Tibial nerve (tissue), 4 donors: ENCODE measurements at regions not wholly inside any gene's neighbourhood (a gene's known extent, or its start where the extent isn't known, plus 50 kb on each side); places are given as distances from the start of the nearest gene placed in this dataset.
"Not testable (repeated sequence)": the region's sequence is repeated elsewhere in the genome, so short reads cannot be mapped to it uniquely, and the experiment has no call there.

ENCODE experiments used
- DNase-seq, 2 donors: peaks; one replicate each; pipeline ENCODE4 v3.0.0-alpha.2; 2019; ENCODE audit warnings: low spot score in 2 of 2
- H3K27ac ChIP-seq, 4 donors: fragments of 200-600 bp; sonication (generic) in 3 of 4; one replicate each; pipeline ENCODE4 v1.5.1; 2017 to 2019; ENCODE audit warnings: mild to moderate bottlenecking in 1 of 4
- H3K27me3 ChIP-seq, 2 donors: fragments of 200-600 bp; sonication (generic) in 1 of 2; one replicate each; pipeline versions ENCODE4 v1.5.1 to v1.6.0; 2017 to 2019
- H3K36me3 ChIP-seq, 3 donors: fragments of 200-600 bp; sonication (generic); one replicate each; pipeline ENCODE4 v1.5.1; 2018 to 2019
- H3K4me1 ChIP-seq, 4 donors: fragments of 200-600 bp; sonication (generic) in 3 of 4; one replicate each; pipeline ENCODE4 v1.5.1; 2017 to 2019
- H3K4me3 ChIP-seq, 4 donors: fragments of 200-600 bp; sonication (generic) in 3 of 4; one replicate each; pipeline ENCODE4 v1.5.1; 2017 to 2019; ENCODE audit warnings: mild to moderate bottlenecking in 1 of 4, moderate library complexity in 1 of 4
- H3K9me3 ChIP-seq, 4 donors: fragments of 200-600 bp; sonication (generic) in 3 of 4; one replicate each; pipeline ENCODE4 v1.5.1; 2017 to 2019
- CTCF ChIP-seq, 5 experiments: fragments of 200-600 bp in 3 of 5; fragments of 450-650 bp in 2 of 5; sonication (generic) in 3 of 5; IDR thresholded peaks; one replicate each; pipeline ENCODE4 v1.5.1; 2016 to 2019; ENCODE audit warnings: antibody characterized with exemption in 5 of 5, mild to moderate bottlenecking in 3 of 5, moderate library complexity in 2 of 5
- EP300 ChIP-seq, 2 donors: sonication (generic); formaldehyde crosslinking; IDR thresholded peaks; one replicate each; pipeline ENCODE4 v1.6.1; 2017; ENCODE audit warnings: antibody characterized with exemption in 2 of 2, mild to moderate bottlenecking in 1 of 2
- POLR2A ChIP-seq, 2 donors: fragments of 450-650 bp; IDR thresholded peaks; one replicate each; pipeline ENCODE4 v1.6.1; 2017; ENCODE audit warnings: antibody characterized with exemption in 2 of 2, mild to moderate bottlenecking in 2 of 2, moderate library complexity in 2 of 2
- WGBS, 2 donors: methylation state at CpG; one replicate each; pipeline ENCODE4 v1.1.5; 2018; 5-methylcytosine and 5-hydroxymethylcytosine counted together

GRCh38 chr1:181971424-181971823, 90.1 kb downstream of the ZNF648 start:
- Histone ChIP-seq H3K9me3 (peaks cover 0 to 15% (median 0%) of the 10 kb centered on the region in 4 donors), H3K27ac (no peak overlapping the region), H3K36me3 (no peaks in the 10 kb centered on the region), H3K4me3 (no peak overlapping the region), H3K4me1 (no peaks in the 10 kb centered on the region), H3K27me3 (no peaks in the 10 kb centered on the region)
- DNase-seq = no peak
- TF ChIP-seq POLR2A (IDR thresholded peaks at IDR 0.05) (no peak), EP300 (IDR thresholded peaks at IDR 0.05) (no peak), CTCF (IDR thresholded peaks at IDR 0.05) (no peak)

GRCh38 chr1:181969902-181970301, 91.6 kb downstream of the ZNF648 start:
- 64 to 80% methylated on average over 2 of the region's 2 CpGs for WGBS, 2 donors
- TF ChIP-seq EP300 (IDR thresholded peaks at IDR 0.05) = no peak
- TF ChIP-seq CTCF (IDR thresholded peaks at IDR 0.05) = no peak
- no peak for TF ChIP-seq POLR2A (IDR thresholded peaks at IDR 0.05)
- no peak overlapping the region for H3K4me3 ChIP-seq

GRCh38 chr1:181954696-181955095, 106.8 kb downstream of the ZNF648 start:
- H3K27ac ChIP-seq, H3K4me1 ChIP-seq, H3K4me3 ChIP-seq, DNase-seq, H3K36me3 ChIP-seq, H3K27me3 ChIP-seq: not testable (repeated sequence)
- WGBS, 2 donors = 94 to 100% methylated on average over 11 of the region's 11 CpGs
- peaks cover 0 to 39% (median 3%) of the 10 kb centered on the region in 4 donors for H3K9me3 ChIP-seq

More at GRCh38 chr1:181969902-181970301, 91.6 kb downstream of the ZNF648 start:
- no peak for DNase-seq
- Histone ChIP-seq H3K27ac (no peak overlapping the region), H3K9me3 (peaks cover 0 to under 1% (median 0%) of the 10 kb centered on the region in 4 donors), H3K36me3 (no peaks in the 10 kb centered on the region), H3K27me3 (no peaks in the 10 kb centered on the region), H3K4me1 (no peaks in the 10 kb centered on the region)

- H3K9me3 ChIP-seq = peaks cover 0 to 34% (median 2%) of the 10 kb centered on the region in 4 donors
- WGBS, 2 donors = 92 to 99% methylated on average over 7 of the region's 7 CpGs
- not testable (repeated sequence) for H3K27ac ChIP-seq, H3K4me1 ChIP-seq, DNase-seq, H3K36me3 ChIP-seq, H3K4me3 ChIP-seq, H3K27me3 ChIP-seq
These were observed 107.3 kb downstream of the ZNF648 start for GRCh38 chr1:181954178-181954577.

- WGBS, 2 donors = 91% methylated on average over 3 of the region's 3 CpGs
These were observed 107.9 kb downstream of the ZNF648 start for GRCh38 chr1:181953596-181953995.

GRCh38 chr1:181951213-181951612, 110.3 kb downstream of the ZNF648 start:
- H3K36me3 ChIP-seq = no peaks in the 10 kb centered on the region
- 89 to 91% methylated on average over 4 of the region's 4 CpGs for WGBS, 2 donors
- DNase-seq = no peak
- TF ChIP-seq EP300 (IDR thresholded peaks at IDR 0.05) (no peak), POLR2A (IDR thresholded peaks at IDR 0.05) (no peak), CTCF (IDR thresholded peaks at IDR 0.05) (no peak)
- no peak overlapping the region for H3K4me3 ChIP-seq
- no peaks in the 10 kb centered on the region for H3K4me1 ChIP-seq
- H3K9me3 ChIP-seq = peaks cover 0 to 29% (median 0%) of the 10 kb centered on the region in 4 donors
- H3K27ac ChIP-seq = no peak overlapping the region
- no peaks in the 10 kb centered on the region for H3K27me3 ChIP-seq

More at GRCh38 chr1:181953596-181953995, 107.9 kb downstream of the ZNF648 start:
- H3K4me1 ChIP-seq = no peaks in the 10 kb centered on the region
- H3K36me3 ChIP-seq = no peaks in the 10 kb centered on the region
- no peak for TF ChIP-seq POLR2A (IDR thresholded peaks at IDR 0.05)
- no peak for DNase-seq
- H3K4me3 ChIP-seq = no peak overlapping the region
- H3K27ac ChIP-seq = no peak overlapping the region
- peaks cover 0 to 31% (median 0%) of the 10 kb centered on the region in 4 donors for H3K9me3 ChIP-seq
- H3K27me3 ChIP-seq = no peaks in the 10 kb centered on the region

- no peaks in the 10 kb centered on the region for H3K27me3 ChIP-seq
- TF ChIP-seq CTCF (IDR thresholded peaks at IDR 0.05) (no peak), POLR2A (IDR thresholded peaks at IDR 0.05) (no peak), EP300 (IDR thresholded peaks at IDR 0.05) (no peak)
- WGBS, 2 donors = 47 to 53% methylated on average over 2 of the region's 2 CpGs
- peaks cover 0 to 29% (median 1%) of the 10 kb centered on the region in 4 donors for H3K9me3 ChIP-seq
- H3K36me3 ChIP-seq = no peaks in the 10 kb centered on the region
- no peaks in the 10 kb centered on the region for H3K4me1 ChIP-seq
- H3K4me3 ChIP-seq = no peak overlapping the region
- no peak overlapping the region for H3K27ac ChIP-seq
- DNase-seq = no peak
These were observed 112.0 kb downstream of the ZNF648 start for GRCh38 chr1:181949500-181949899.
